Osteoblast (primary cell): ENCODE measurements at regions not wholly inside any gene's neighbourhood (a gene's known extent, or its start where the extent isn't known, plus 50 kb on each side); places are given as distances from the start of the nearest gene placed in this dataset.

Source experiments
- DNase-seq: peaks from one replicate; pipeline ENCODE4 v3.0.0; 2011; ENCODE audit warnings: low spot score, mixed read lengths; ENCODE audit not compliant: insufficient read length; ENCODE audit errors: missing footprints
- H2AFZ ChIP-seq: 2 replicates; pipeline ENCODE4 v1.6.0; 2011; ENCODE audit warnings: mild to moderate bottlenecking, low read length
- H3K27ac ChIP-seq: 2 replicates; pipeline ENCODE4 v1.5.1; 2011; ENCODE audit warnings: mild to moderate bottlenecking, low read depth, low read length, moderate library complexity
- H3K27me3 ChIP-seq: 2 replicates; pipeline ENCODE4 v1.6.0; 2012; ENCODE audit warnings: mild to moderate bottlenecking, control low read depth, inconsistent platforms, low read length, moderate library complexity; ENCODE audit not compliant: insufficient read depth
- H3K36me3 ChIP-seq: 2 replicates; pipeline ENCODE4 v1.5.1; 2011; ENCODE audit warnings: mild to moderate bottlenecking, low read length, control low read depth, moderate library complexity; ENCODE audit not compliant: insufficient read depth
- H3K4me1 ChIP-seq: 2 replicates; pipeline ENCODE4 v1.5.1; 2011; ENCODE audit warnings: mild to moderate bottlenecking, low read length, control low read depth, moderate library complexity; ENCODE audit not compliant: insufficient read depth
- H3K4me2 ChIP-seq: 2 replicates; pipeline ENCODE4 v1.6.0; 2011; ENCODE audit warnings: mild to moderate bottlenecking, low read length; ENCODE audit not compliant: insufficient read depth
- H3K4me3 ChIP-seq: fragments of 200-600 bp; sonication (generic); 3 replicates; pipeline ENCODE4 v1.5.1; 2012; ENCODE audit warnings: mild to moderate bottlenecking, low read length, inconsistent platforms; ENCODE audit not compliant: insufficient read depth
- H3K79me2 ChIP-seq: 2 replicates; pipeline ENCODE4 v1.6.0; 2012; ENCODE audit warnings: mild to moderate bottlenecking, low read length, control low read depth, inconsistent platforms; ENCODE audit not compliant: insufficient read depth
- H3K9me3 ChIP-seq: 2 replicates; pipeline ENCODE4 v1.5.1; 2011; ENCODE audit warnings: low read depth, low read length, control low read depth
- H4K20me1 ChIP-seq: 2 replicates; pipeline ENCODE4 v1.6.0; 2012; ENCODE audit warnings: mild to moderate bottlenecking, low read length, control low read depth; ENCODE audit not compliant: insufficient read depth
- TF ChIP-seq, protein P1 (sequence below): IDR thresholded peaks from 2 replicates; pipeline ENCODE4 v1.5.1; 2011; ENCODE audit warnings: mild to moderate bottlenecking, low read depth, low read length, moderate library complexity; ENCODE audit errors: extremely low read depth

DNA sequence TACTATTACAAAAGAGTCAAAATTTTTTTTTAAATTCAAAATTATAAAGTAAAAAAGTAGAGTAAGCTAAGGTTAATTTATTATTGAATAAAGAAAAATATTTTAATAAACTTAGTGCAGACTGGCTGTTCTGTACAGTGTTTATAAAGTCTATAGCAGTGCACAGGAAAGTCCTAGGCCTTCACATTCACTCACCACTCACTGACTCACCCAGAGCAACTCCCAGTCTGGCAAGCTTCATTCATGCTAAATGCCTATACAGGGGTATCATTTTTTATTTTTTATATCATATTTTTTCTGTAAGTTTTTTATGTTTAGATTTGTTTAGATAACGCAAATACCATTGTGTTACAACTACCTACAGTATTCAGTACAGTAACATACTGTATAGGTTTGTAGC is 700.7 kb upstream of the GRAMD2B start:
- Histone ChIP-seq H3K4me3 (no peak overlapping the region), H3K27ac (no peak overlapping the region), H3K9me3 (no peaks in the 10 kb centered on the region), H3K27me3 (no peaks in the 10 kb centered on the region), H3K36me3 (no peaks in the 10 kb centered on the region), H3K4me1 (peaks cover under 1% of the 10 kb centered on the region), H4K20me1 (no peaks in the 10 kb centered on the region), H3K79me2 (no peaks in the 10 kb centered on the region), H2AFZ (no peak overlapping the region), H3K4me2 (no peak overlapping the region)
- TF ChIP-seq, protein P1, sequence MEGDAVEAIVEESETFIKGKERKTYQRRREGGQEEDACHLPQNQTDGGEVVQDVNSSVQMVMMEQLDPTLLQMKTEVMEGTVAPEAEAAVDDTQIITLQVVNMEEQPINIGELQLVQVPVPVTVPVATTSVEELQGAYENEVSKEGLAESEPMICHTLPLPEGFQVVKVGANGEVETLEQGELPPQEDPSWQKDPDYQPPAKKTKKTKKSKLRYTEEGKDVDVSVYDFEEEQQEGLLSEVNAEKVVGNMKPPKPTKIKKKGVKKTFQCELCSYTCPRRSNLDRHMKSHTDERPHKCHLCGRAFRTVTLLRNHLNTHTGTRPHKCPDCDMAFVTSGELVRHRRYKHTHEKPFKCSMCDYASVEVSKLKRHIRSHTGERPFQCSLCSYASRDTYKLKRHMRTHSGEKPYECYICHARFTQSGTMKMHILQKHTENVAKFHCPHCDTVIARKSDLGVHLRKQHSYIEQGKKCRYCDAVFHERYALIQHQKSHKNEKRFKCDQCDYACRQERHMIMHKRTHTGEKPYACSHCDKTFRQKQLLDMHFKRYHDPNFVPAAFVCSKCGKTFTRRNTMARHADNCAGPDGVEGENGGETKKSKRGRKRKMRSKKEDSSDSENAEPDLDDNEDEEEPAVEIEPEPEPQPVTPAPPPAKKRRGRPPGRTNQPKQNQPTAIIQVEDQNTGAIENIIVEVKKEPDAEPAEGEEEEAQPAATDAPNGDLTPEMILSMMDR, result no peak
- no peak for DNase-seq

DNA sequence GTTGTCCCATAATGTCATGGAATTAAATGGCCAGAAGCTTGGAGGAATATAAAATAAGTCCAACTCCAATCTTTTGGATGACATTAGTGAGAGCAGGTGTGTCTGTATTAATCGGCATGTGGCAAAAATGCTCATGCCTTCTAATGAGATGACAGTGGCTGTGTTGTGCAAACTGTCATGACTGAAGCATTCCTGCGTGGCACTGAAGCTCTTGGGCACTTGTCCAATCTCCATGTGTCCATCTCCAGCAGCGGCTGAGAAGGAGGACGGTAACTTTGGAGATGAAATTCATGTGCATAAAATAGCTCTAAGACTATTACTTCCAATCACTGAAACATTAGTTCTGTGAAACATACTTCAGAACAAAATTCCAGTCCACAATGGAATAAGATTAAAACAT is 697.5 kb upstream of the GRAMD2B start:
- no peaks in the 10 kb centered on the region for H3K4me1 ChIP-seq
- no peaks in the 10 kb centered on the region for H3K36me3 ChIP-seq
- DNase-seq, result no peak
- no peaks in the 10 kb centered on the region for H3K9me3 ChIP-seq
- H3K4me3 ChIP-seq, result no peak overlapping the region
- H3K27me3 ChIP-seq, result no peaks in the 10 kb centered on the region
- H3K4me2 ChIP-seq, result no peak overlapping the region
- TF ChIP-seq, protein P1, result no peak
- no peaks in the 10 kb centered on the region for H4K20me1 ChIP-seq
- H2AFZ ChIP-seq, result no peak overlapping the region
- H3K79me2 ChIP-seq, result no peaks in the 10 kb centered on the region
- no peak overlapping the region for H3K27ac ChIP-seq

DNA sequence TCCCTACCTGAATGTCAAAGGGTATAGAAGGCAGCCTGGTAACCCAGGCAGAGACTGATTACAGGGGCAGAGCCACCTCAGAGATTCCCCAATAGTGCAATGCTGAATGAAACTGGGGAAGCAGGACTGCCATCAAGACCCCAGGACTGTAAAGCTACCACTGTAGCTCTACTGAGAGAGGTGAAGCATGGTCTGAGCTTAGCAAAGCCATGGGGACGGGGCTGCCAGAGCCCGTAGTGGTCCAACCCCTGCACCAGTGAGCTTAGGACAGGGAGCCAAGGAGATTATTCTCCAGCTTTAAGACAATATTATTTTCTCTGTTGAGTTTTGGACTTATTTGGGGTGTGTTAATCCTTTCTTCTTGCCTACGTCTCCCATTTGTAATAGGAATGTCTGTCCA is 679.3 kb upstream of the GRAMD2B start:
- TF ChIP-seq, protein P1, result no peak
- H3K79me2 ChIP-seq, result no peaks in the 10 kb centered on the region
- no peaks in the 10 kb centered on the region for H3K36me3 ChIP-seq
- no peaks in the 10 kb centered on the region for H4K20me1 ChIP-seq
- H3K4me2 ChIP-seq, result no peak overlapping the region
- H3K9me3 ChIP-seq, result no peaks in the 10 kb centered on the region
- no peak for DNase-seq
- H3K27ac ChIP-seq, result no peak overlapping the region
- no peak overlapping the region for H3K4me3 ChIP-seq
- H3K4me1 ChIP-seq, result no peaks in the 10 kb centered on the region
- no peaks in the 10 kb centered on the region for H3K27me3 ChIP-seq
- no peak overlapping the region for H2AFZ ChIP-seq

DNA sequence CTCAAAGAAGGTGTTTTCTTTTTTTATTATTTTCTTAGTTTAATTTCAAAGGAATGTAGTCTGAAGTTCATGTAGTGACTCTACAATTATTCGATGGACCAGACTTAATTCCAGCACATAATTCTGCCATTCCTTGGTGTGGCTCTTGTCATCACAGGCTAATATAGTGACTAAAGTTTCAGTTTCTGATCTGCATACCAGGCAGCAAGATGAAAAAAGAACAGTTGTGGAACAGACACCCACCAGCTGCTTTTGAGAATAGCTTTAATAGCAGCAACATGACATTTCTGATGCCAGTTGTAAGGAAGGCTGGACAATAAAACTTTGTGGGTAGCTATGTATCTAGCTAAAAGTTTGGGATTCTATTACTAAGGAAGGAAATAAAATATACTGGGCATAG is 676.3 kb upstream of the GRAMD2B start:
- no peak overlapping the region for H2AFZ ChIP-seq
- no peak for DNase-seq
- no peaks in the 10 kb centered on the region for H3K4me1 ChIP-seq
- no peaks in the 10 kb centered on the region for H3K27me3 ChIP-seq
- H3K9me3 ChIP-seq, result no peaks in the 10 kb centered on the region
- no peak overlapping the region for H3K4me2 ChIP-seq
- TF ChIP-seq, protein P1, result no peak
- H3K36me3 ChIP-seq, result no peaks in the 10 kb centered on the region
- H4K20me1 ChIP-seq, result no peaks in the 10 kb centered on the region
- H3K27ac ChIP-seq, result no peak overlapping the region
- H3K4me3 ChIP-seq, result no peak overlapping the region
- no peaks in the 10 kb centered on the region for H3K79me2 ChIP-seq
